GM23248 (cell line): ENCODE measurements at regions not wholly inside any gene's neighbourhood (a gene's known extent, or its start where the extent isn't known, plus 50 kb on each side); places are given as distances from the start of the nearest gene placed in this dataset.

ENCODE experiments used
- EZH2 ChIP-seq: fragments of 200-600 bp; sonication (generic); IDR thresholded peaks from 2 replicates; pipeline ENCODE4 v1.6.1; 2018; ENCODE audit warnings: antibody characterized with exemption, mild to moderate bottlenecking; ENCODE audit not compliant: insufficient read depth, poor library complexity, severe bottlenecking
- EZH2phosphoT487 ChIP-seq: fragments of 200-600 bp; sonication (generic); IDR thresholded peaks from 2 replicates; pipeline ENCODE4 v1.6.1; 2018; ENCODE audit warnings: antibody characterized with exemption, moderate library complexity, mild to moderate bottlenecking, low read depth; ENCODE audit not compliant: insufficient read depth

GRCh38 chr12:34304001-34304400 is 281.7 kb downstream of the ALG10 start:
- TF ChIP-seq EZH2 (no peak), EZH2phosphoT487 (no peak)
